ENCODE measurements at regions not wholly inside any gene's neighbourhood (a gene's known extent, or its start where the extent isn't known, plus 50 kb on each side); places are given as distances from the start of the nearest gene placed in this dataset.
"Not testable (repeated sequence)": the region's sequence is repeated elsewhere in the genome, so short reads cannot be mapped to it uniquely, and the experiment has no call there.

GRCh38 chr5:89069591-89069990, 186.6 kb upstream of the MEF2C start:
- DNase-seq, result no peak
- intact Hi-C loops (cut with DNase I), result no loop called here

DNA sequence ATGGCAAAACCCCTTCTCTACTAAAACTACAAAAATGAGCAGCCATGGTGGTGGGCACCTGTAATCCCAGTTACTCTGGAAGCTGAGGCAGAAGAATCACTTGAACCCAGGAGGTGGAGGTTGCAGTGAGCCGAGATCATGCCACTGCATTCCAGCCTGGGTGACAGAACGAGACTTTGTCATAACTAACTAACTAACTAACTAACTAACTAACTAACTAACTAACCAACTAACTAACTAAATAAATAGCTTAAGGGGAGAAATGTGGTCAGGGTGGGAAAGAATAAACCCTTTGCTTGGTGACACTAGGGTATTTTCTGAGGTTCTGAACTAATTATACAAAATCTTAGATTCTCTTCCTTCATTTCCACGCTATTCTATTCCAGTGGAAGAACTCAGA, 184.4 kb upstream of the MEF2C start:
- DNase-seq (no peak), ATAC-seq (ENCODE audit: poor library complexity) (no peak)
- intact Hi-C loops (cut with DNase I), result no loop called here

More at GRCh38 chr5:89069591-89069990, 186.6 kb upstream of the MEF2C start:
- ATAC-seq (ENCODE audit: poor library complexity), result no peak

DNA sequence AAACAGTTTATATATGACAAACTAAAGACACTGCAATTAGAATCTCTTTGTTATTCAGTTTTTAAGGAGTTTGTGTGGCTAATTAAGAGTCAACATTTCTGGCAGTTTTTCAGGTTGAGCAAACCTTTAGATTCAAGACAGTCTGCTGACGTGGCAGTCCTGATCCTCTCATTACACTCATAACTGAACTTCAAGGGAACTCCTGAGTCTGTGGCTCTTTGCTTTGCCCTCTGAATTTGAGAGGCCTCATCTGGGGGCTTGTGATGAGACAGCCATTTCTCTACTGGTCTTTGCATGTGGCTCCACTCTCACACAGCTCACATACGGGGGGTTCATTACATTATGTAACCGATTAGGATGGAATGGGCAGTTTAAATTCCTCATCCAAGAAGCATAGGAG, 182.9 kb upstream of the MEF2C start:
- intact Hi-C loops (cut with DNase I), result no loop called here
- DNase-seq (no peak), ATAC-seq (ENCODE audit: poor library complexity) (no peak)

DNA sequence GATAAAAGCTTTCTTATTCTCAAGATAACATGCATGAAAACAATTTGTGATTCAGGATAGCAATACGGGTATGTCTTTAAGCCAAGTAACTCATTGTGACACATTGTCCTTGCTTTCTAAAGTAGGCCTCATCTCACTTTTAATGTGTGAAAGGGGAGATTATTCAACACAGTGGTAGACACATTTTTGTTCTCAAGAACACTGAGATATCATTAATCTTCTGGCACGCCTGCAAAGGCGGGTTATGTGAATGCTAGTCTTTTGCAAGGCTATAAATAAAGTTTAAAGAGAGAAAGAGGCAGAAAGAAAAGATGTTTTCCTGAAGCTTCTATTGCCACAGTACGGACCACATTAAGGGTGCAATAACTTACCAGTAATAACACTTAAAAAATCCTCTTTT, 181.8 kb upstream of the MEF2C start:
- no peak for DNase-seq
- intact Hi-C loops (cut with DNase I), result no loop called here
- no peak for ATAC-seq (ENCODE audit: poor library complexity)

DNA sequence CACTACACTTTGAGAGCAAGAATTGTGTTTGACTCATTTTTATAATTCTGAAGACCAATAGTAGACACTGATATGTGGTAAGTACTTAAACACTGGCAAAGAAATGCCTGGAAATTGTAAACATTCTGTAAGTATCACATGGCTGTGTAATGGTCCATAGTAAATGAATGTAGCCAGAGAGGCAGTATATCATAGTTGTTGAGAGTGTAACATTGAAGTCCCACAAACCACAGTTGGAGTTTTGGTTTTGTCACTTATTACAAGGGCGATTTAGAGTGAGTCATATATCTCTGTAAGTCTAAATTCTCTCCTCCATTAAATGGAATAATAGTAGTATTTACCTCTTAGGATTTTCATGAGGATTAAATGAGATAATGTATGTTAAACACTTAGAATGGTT, 181.1 kb upstream of the MEF2C start:
- no peak for DNase-seq
- ATAC-seq (ENCODE audit: poor library complexity), result no peak
- intact Hi-C loops (cut with DNase I), result no loop called here

DNA sequence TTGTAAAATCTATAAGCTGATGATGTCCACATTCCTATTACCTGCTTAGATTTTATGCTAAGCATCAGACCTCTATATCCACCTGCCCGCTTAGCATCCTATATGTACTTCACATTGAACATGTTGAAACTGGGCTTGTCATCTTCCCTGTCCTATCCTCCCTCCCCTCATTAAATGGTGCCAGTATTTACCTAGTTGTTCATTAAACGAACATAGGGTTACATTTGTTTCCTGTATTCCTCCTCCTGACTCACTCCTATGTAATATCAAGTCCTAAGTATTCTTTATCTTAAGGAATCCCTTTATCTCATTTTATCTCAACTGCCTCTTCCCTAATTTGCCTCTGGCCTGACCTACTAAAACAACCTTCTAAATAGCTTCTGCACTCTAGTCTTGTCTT, 177.8 kb upstream of the MEF2C start:
- intact Hi-C loops (cut with DNase I), result no loop called here
- no peak for ATAC-seq (ENCODE audit: poor library complexity)
- no peak for DNase-seq

DNA sequence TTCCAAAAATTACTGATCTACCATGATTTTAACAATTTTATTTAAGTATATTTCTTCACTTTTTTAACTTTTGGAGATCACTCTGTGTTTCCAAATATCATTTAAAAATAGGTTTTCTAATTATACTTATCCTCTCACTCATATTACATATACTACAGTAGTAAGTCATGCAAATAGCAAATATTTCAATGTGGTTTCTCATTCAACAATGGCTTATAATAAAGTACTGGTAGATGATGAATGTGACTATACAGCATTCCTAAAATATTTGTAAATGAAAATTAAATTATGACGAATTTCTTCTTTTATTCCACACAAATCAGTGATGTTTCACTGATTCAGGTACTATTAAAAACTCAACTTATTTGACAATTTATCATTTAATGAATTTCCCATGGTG, 176.3 kb upstream of the MEF2C start:
- no peak for ATAC-seq (ENCODE audit: poor library complexity)
- DNase-seq, result no peak
- intact Hi-C loops (cut with DNase I), result no loop called here

GRCh38 chr5:89055695-89056085, 172.7 kb upstream of the MEF2C start:
- DNase-seq (no peak), ATAC-seq (ENCODE audit: poor library complexity) (no peak)
- intact Hi-C loops (cut with DNase I), result no loop called here

GRCh38 chr5:89055015-89055694, 172.2 kb upstream of the MEF2C start:
- DNase-seq (no peak), ATAC-seq (ENCODE audit: poor library complexity) (no peak)
- intact Hi-C loops (cut with DNase I), result no loop called here

GRCh38 chr5:89053547-89053946, 170.6 kb upstream of the MEF2C start:
- intact Hi-C loops (cut with DNase I), result no loop called here
- ATAC-seq (ENCODE audit: poor library complexity) (no peak), DNase-seq (no peak)

- intact Hi-C loops (cut with DNase I); ATAC-seq (ENCODE audit: poor library complexity); DNase-seq: not testable (repeated sequence)
These were observed 167.1 kb upstream of the MEF2C start for GRCh38 chr5:89050062-89050461.

- DNase-seq, result no peak
- intact Hi-C loops (cut with DNase I), result no loop called here
- no peak for ATAC-seq (ENCODE audit: poor library complexity)
These were observed 164.6 kb upstream of the MEF2C start for GRCh38 chr5:89047571-89047970.

DNA sequence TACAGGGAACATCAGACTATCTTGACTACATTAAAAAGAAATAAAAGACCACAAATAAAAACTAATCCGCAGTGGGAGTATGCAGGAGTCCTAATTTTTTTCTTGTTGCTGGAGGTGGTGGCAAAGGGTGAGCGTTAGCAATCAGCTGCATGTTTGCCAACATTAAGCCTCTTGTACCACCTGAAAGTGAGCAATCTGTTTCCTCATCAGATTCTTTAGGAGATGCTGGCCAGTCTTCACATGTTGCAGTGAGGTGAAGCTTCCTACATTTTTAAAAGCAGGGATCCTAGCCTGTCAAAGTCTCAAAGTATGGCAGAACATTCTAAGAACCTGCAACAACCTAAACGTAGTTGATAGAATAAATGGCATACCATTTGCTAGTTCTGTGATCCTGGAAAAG, 162.2 kb upstream of the MEF2C start:
- intact Hi-C loops (cut with DNase I), result no loop called here
- DNase-seq (no peak), ATAC-seq (ENCODE audit: poor library complexity) (no peak)

- DNase-seq, result no peak
- no peak for ATAC-seq (ENCODE audit: poor library complexity)
- intact Hi-C loops (cut with DNase I), result no loop called here
These were observed 161.8 kb upstream of the MEF2C start for GRCh38 chr5:89044674-89045200.

DNA sequence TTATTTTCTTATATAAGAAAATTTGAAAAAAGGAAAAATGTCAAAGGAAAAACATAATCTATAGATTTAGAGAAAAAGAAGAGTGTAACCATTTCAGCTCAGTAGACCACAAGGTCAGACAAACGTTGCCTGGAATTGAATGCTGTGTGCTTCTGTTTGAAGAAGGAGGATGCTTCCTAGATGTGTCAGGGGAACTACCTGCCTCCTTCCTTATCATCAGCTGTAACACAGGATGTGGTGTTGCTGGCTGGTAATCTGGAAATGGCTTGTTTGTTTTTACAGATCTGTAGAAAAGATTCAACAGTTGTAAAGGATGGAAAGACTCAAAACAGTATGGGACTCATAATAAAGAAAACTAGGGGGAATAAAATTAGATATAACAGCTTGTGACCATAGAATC, 160.7 kb upstream of the MEF2C start:
- intact Hi-C loops (cut with DNase I), result no loop called here
- DNase-seq (no peak), ATAC-seq (ENCODE audit: poor library complexity) (no peak)

DNA sequence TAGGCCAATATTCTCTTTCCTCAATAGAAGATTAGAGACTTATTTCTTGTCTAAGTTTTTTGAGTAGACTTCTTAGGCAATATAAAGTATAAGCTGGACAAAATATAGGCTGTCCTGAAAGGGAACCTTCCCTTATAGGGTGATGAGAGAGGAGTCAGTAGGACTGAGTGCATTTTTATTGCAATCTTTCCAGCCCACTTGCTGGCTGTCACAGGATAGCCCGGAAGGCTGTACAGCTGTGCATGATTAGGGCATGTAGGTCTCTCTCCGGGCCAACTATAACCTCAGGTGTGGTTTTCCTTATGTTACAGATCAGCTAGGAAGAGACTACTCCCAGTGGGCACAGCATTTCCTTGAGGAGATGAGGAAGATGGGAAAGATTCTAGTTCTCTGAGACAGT, 159.8 kb upstream of the MEF2C start:
- intact Hi-C loops (cut with DNase I), result no loop called here
- no peak for ATAC-seq (ENCODE audit: poor library complexity)
- no peak for DNase-seq

DNA sequence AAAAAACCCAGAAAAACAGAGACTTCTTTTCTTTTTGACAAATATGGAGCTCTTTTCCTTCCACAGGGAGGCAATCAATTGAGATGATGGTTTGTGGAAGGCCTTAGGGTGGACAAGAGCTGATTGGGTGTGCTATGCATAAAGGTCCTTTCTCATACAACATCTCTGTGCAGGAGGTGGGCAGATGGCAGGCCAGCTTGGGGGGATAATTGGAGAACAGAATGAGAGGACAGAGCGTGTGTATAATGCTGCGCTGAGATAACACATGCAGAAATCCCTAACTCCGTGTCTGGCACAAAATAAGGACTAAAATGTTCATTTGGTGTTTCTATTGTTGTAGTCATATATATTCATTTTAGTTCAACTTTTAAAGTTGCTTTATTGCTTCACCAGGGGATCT, 159.0 kb upstream of the MEF2C start:
- DNase-seq, result no peak
- intact Hi-C loops (cut with DNase I), result no loop called here
- ATAC-seq (ENCODE audit: poor library complexity), result no peak

- no peak for DNase-seq
- ATAC-seq (ENCODE audit: poor library complexity), result no peak
- intact Hi-C loops (cut with DNase I), result no loop called here
These were observed 158.3 kb upstream of the MEF2C start for GRCh38 chr5:89041249-89041779.

DNA sequence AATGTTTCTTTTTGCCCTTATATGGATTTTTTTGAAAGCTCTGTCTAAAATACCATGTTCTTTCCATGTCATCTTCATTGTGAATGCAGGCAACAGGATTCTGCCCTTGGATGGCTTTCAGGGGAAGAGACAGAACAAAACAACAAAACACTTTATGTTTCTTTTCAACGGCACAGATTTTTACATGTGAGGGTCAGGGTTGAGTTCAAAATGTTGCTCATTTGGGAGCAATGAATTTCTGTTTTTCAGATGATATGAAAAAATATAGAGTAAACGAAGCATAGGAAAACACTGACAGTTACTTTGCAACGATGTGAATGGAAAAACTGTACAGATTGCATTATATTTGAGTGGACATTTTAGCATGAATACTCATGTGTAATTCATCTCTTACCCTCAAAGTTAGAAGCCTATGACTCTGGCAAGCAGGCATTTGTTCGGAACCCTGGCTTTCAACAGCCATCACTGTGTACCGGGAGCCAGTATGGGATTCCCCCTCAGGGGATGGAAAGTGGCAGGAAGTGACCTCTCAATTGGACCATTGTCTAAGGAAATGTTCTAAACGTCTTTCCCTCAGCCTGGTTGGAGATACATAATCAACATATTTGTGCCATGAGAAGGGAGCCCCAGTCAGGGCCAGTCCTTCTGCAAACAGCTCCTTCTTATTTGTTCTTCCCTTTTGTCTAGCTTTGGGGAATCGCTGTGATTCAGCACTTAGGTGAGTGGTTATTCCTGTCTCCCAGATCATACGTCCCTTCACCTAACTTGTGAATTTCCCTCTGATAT, 153.9 kb upstream of the MEF2C start:
- intact Hi-C loops (cut with DNase I), result no loop called here
- ATAC-seq (ENCODE audit: poor library complexity), result peak; percentile 27

GRCh38 chr5:89036166-89036565, 153.2 kb upstream of the MEF2C start:
- ATAC-seq (ENCODE audit: poor library complexity) (no peak), DNase-seq (no peak)
- intact Hi-C loops (cut with DNase I), result no loop called here

More for the DNA sequence above, 153.9 kb upstream of the MEF2C start:
- no peak for DNase-seq
